ENCODE measurements at regions not wholly inside any gene's neighbourhood (a gene's known extent, or its start where the extent isn't known, plus 50 kb on each side); places are given as distances from the start of the nearest gene placed in this dataset.

DNA sequence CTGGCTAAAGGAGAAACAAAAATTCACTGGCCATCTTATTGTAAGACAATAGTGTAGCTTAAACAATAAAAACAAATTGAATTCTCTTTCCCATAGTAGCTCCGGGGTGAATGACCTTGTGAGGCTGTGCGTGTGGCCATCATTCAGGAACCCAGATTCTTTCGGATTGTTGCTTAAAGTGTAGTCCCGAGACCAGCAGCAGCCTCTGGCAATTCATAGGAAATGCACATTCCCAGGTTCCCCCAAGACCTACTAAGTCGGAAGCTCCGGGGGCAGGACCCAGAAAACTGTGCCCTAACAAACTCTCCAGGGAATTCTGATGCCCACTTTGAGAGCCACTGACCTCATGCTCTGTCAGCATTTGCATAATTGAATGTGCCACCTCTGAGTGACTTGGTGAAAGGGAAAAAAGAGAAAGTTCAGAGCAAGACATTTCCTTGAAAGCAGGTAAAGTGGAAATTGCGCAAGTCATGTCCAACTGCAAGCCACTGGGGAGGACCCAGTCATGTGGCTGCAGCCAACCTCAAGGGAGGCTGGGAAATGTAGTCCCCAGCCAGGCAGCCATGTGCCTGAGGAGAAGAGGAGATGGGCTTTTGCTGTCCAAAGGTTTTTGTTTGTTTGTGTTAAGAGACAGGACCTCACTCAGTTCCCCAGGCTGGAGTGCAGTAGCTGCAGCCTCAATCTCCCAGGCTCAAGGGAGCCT lies 50.7 kb upstream of the PNMA8B start:
- peak; percentile 8 for DNase-seq

DNA sequence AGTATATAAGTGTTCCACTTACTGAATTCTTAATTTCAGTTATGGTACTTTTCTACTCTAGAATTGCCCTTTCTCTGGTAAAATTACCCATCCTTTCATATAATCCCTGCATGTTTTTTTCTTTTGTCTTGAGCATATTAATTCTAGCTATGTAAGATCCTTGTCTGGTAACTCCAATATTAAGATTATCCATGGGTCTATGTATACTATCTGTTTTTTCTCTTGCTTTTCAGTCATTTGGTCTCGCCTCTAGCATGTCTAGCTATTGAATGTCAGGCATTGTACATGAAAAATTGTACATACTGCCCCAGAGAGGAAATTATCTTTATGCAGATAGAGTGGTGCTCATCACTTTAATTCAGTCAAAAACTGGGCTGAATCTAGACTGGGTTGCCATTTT lies 50.4 kb upstream of the CALM3 start:
- DNase-seq, result no peak

DNA sequence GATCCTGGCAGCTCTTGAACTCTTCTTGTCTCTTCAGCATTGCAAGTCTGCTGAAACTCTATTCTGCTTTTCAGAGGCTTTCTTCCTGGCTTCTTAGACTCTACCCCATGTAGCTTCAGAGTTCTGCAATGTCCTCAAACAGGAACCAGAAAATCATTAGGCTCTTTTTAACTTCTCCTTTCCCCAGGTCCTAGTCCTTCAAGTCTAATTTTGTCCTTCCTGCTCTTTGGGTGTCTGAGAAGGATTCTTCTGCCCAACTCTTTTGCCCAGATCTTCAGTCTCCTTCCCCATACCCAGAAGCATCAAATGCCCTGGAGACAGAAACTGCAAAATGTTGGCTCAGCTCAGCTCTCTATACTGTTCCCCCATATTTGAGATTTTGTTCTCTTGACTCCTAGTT lies 50.0 kb upstream of the CALM3 start:
- DNase-seq, result no peak
